Cardiac muscle cell (in vitro differentiated cells and primary cell): ENCODE measurements at regions not wholly inside any gene's neighbourhood (a gene's known extent, or its start where the extent isn't known, plus 50 kb on each side); places are given as distances from the start of the nearest gene placed in this dataset.

Experiments
- DNase-seq, 2 donors: peaks; one replicate each; pipeline versions ENCODE4 v3.0.0 to v3.0.0-alpha.2; 2010 to 2017; ENCODE audit warnings: low read depth in 1 of 2, low spot score in 1 of 2
- H3K27ac ChIP-seq: fragments of 200-600 bp; sonication (generic); 2 replicates; pipeline ENCODE4 v1.5.1; 2016
- H3K27me3 ChIP-seq: fragments of 200-600 bp; sonication (generic); 2 replicates; pipeline ENCODE4 v1.6.0; 2016; ENCODE audit warnings: control low read depth
- H3K36me3 ChIP-seq: fragments of 200-600 bp; sonication (generic); 2 replicates; pipeline ENCODE4 v1.5.1; 2016; ENCODE audit warnings: control low read depth
- H3K4me1 ChIP-seq: fragments of 200-600 bp; sonication (generic); 2 replicates; pipeline ENCODE4 v1.8.1; 2017; ENCODE audit warnings: low read depth, mild to moderate bottlenecking, mixed run types
- H3K4me3 ChIP-seq: fragments of 200-600 bp; sonication (generic); 2 replicates; pipeline ENCODE4 v1.5.1; 2016; ENCODE audit warnings: mild to moderate bottlenecking
- H3K9me3 ChIP-seq: fragments of 200-600 bp; sonication (generic); 2 replicates; pipeline ENCODE4 v1.5.1; 2017; ENCODE audit warnings: low read depth, mild to moderate bottlenecking, control low read depth
- CTCF ChIP-seq: IDR thresholded peaks from 2 replicates; pipeline ENCODE4 v1.5.1; 2012; ENCODE audit warnings: low read depth, mild to moderate bottlenecking, low read length

DNA sequence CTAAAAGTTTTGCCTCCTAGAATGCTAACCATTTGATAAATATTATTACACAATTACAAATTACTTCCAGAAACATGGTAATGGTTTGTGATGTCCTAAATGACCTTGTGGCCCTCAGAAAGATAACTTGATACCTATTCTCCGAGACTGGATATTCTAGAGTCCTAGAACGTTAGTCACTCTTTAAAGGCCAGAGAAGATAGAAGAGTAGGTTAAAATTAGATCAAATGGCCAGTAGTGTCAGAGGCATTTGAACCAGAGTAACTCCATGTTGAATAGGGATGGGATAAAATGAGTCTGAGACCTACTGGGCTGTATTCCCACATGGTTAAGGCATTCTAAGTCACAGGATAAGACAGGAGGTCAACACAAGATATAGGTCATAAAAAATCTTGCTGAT is 96.6 kb upstream of the ADAMTS20 start:
- Histone ChIP-seq H3K9me3 (no peaks in the 10 kb centered on the region), H3K4me1 (no peaks in the 10 kb centered on the region), H3K4me3 (no peak overlapping the region), H3K36me3 (no peaks in the 10 kb centered on the region), H3K27me3 (no peaks in the 10 kb centered on the region), H3K27ac (no peak overlapping the region)
- no peak for DNase-seq
- no peak for TF ChIP-seq CTCF

DNA sequence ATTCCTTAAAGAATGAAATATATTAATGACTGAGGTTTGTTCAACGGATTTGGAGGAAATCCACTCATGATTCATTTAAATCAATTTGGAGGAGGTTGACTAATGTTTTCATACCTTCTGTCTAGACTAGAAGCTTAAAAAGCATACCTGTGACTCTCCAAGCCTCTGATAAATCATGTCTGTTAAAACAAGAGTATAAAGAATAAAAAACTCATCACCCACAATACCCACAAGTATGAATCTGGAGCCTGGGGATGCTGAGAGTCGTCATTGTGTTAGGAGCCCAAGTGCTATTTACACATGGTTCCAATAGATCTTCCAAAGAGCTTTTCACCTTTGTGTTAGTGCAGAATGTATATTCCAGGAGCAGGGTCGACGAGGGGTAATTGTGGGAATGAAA is 86.8 kb upstream of the ADAMTS20 start:
- no peak overlapping the region for H3K4me3 ChIP-seq
- no peak for DNase-seq
- H3K9me3 ChIP-seq: no peaks in the 10 kb centered on the region
- no peaks in the 10 kb centered on the region for H3K27me3 ChIP-seq
- no peak overlapping the region for H3K27ac ChIP-seq
- H3K4me1 ChIP-seq: no peaks in the 10 kb centered on the region
- H3K36me3 ChIP-seq: no peaks in the 10 kb centered on the region
- TF ChIP-seq CTCF: no peak

GRCh38 chr12:43636725-43637463 is 84.9 kb upstream of the ADAMTS20 start:
- Histone ChIP-seq H3K27me3 (no peaks in the 10 kb centered on the region), H3K4me3 (no peak overlapping the region), H3K9me3 (no peaks in the 10 kb centered on the region), H3K36me3 (no peaks in the 10 kb centered on the region), H3K27ac (no peak overlapping the region), H3K4me1 (no peaks in the 10 kb centered on the region)
- DNase-seq: no peak
- no peak for TF ChIP-seq CTCF

DNA sequence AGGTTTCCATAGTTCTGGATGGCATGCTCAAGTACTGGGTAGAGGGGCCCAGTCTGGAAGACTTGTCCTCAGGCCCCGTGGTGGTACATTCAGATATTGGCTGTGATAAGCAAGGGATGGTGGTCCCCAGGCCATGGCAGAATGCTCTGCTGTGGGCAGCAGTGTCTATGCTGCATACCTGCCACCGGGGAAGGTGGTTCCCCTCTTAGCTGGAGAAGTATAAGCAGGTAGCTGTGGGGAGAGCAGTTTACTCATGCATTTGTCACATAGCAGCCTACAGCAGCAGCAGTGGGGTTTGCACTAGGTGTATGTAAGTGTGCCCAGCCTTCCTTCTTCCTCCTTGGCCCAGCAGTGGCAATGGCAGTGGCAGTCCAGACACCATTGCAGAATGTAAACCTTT is 69.3 kb upstream of the ADAMTS20 start:
- H3K27ac ChIP-seq: no peak overlapping the region
- DNase-seq: no peak
- no peak for TF ChIP-seq CTCF
- H3K4me1 ChIP-seq: no peaks in the 10 kb centered on the region
- no peaks in the 10 kb centered on the region for H3K27me3 ChIP-seq
- H3K9me3 ChIP-seq: no peaks in the 10 kb centered on the region
- no peak overlapping the region for H3K4me3 ChIP-seq
- no peaks in the 10 kb centered on the region for H3K36me3 ChIP-seq

GRCh38 chr12:43602738-43603137 is 50.7 kb upstream of the ADAMTS20 start:
- Histone ChIP-seq H3K27ac (no peak overlapping the region), H3K4me3 (no peak overlapping the region), H3K27me3 (no peaks in the 10 kb centered on the region), H3K36me3 (no peaks in the 10 kb centered on the region), H3K9me3 (no peaks in the 10 kb centered on the region), H3K4me1 (peaks cover 3% of the 10 kb centered on the region)
- no peak for TF ChIP-seq CTCF
- no peak for DNase-seq
